ENCODE measurements at regions not wholly inside any gene's neighbourhood (a gene's known extent, or its start where the extent isn't known, plus 50 kb on each side); places are given as distances from the start of the nearest gene placed in this dataset.

- 0% methylated on average over 3 of the region's 3 CpGs for WGBS (ENCODE audit: insufficient coverage, low coverage, missing lambda C conversion rate)
- Histone ChIP-seq H3K9ac (ENCODE audit: insufficient read depth in 1 of 2, low read depth in 2 of 2, low read length in 2 of 2) (no peak overlapping the region), H4K20me1 (replicated peaks; ENCODE audit: control insufficient read depth, insufficient read depth, low read length) (no peaks in the 10 kb centered on the region), H3K79me2 (ENCODE audit: control insufficient read depth, insufficient read depth, low read length) (no peaks in the 10 kb centered on the region), H3K27ac (ENCODE audit: extremely low read depth, low read depth, low read length) (no peak overlapping the region), H2AFZ (ENCODE audit: low read depth, low read length) (no peak overlapping the region), H3K4me1 (replicated peaks in 1 of 2; ENCODE audit: control insufficient read depth in 2 of 2, insufficient read depth in 2 of 2, low read length in 2 of 2) (no peaks in the 10 kb centered on the region), H3K4me2 (ENCODE audit: insufficient read depth, low read length) (no peak overlapping the region), H3K4me3 (no peak overlapping the region), H3K9me3 (replicated peaks; ENCODE audit: control insufficient read depth, insufficient read depth, low read depth, low read length) (no peaks in the 10 kb centered on the region), H3K36me3 (ENCODE audit: control insufficient read depth, insufficient read depth, low read length) (no peaks in the 10 kb centered on the region), H3K9me1 (ENCODE audit: control insufficient read depth, insufficient read depth, low read length) (no peaks in the 10 kb centered on the region), H3K27me3 (ENCODE audit: control insufficient read depth in 2 of 2, insufficient read depth in 2 of 2, low read length in 2 of 2) (no peaks in the 10 kb centered on the region)
- no TSS peak for BruUV-seq (replicated peaks)
- in situ Hi-C loops (cut with MboI), result no loop called here
- ChIA-PET POLR2A (no interaction called here), CTCF (ENCODE audit: low intra/inter-chr PET ratio) (no interaction called here)
- peak; percentile 36; the same call in 1 of the 2 replicates for TF ChIP-seq NFE2 (IDR thresholded peaks at IDR 0.05; ENCODE audit: low read depth)
- no peak for TF ChIP-seq ZFPM2 (CRISPR knock-in tag; IDR thresholded peaks at IDR 0.05)
- TF ChIP-seq KDM4B (IDR thresholded peaks at IDR 0.05; ENCODE audit: borderline replicate concordance in 2 of 2, low read depth in 1 of 2), result no peak
- FAIRE-seq, result no peak
- no peak for ATAC-seq
- intact Hi-C loops (cut with micrococcal nuclease), result no loop called here
- DNase-seq (ENCODE audit: extremely low read depth in 1 of 4, low spot score in 3 of 4), result no peak
Measured at GRCh38 chr12:60078026-60078425, 482.2 kb downstream of the SLC16A7 start.

DNA sequence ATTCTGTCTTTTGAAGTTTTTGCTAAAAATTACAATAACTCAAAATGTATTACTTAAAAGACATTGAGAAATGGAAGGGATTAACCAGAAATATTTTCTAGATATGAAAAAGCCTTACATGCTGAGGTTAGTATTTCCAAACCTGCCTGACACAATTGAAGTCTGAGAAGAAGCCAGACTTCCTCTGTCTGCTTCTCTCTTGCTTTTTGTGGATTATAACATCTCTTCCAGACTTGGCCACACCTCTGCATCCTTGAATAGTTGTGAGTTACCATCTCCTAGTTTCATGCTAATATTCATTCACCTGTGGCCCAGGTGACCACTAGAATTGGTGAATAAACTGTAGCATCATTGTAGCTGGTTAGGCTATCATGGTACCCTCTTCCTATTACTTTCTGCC is 497.6 kb downstream of the SLC16A7 start:
- Histone ChIP-seq H3K9me3 (replicated peaks; ENCODE audit: control insufficient read depth, insufficient read depth, low read depth, low read length) (no peaks in the 10 kb centered on the region), H3K27ac (ENCODE audit: extremely low read depth, low read depth, low read length) (no peak overlapping the region), H3K36me3 (ENCODE audit: control insufficient read depth, insufficient read depth, low read length) (no peaks in the 10 kb centered on the region), H3K9ac (ENCODE audit: insufficient read depth in 1 of 2, low read depth in 2 of 2, low read length in 2 of 2) (no peak overlapping the region), H3K4me1 (replicated peaks in 1 of 2; ENCODE audit: control insufficient read depth in 2 of 2, insufficient read depth in 2 of 2, low read length in 2 of 2) (no peaks in the 10 kb centered on the region), H3K79me2 (ENCODE audit: control insufficient read depth, insufficient read depth, low read length) (no peaks in the 10 kb centered on the region), H4K20me1 (replicated peaks; ENCODE audit: control insufficient read depth, insufficient read depth, low read length) (no peaks in the 10 kb centered on the region), H3K4me3 (no peak overlapping the region), H3K27me3 (ENCODE audit: control insufficient read depth in 2 of 2, insufficient read depth in 2 of 2, low read length in 2 of 2) (no peaks in the 10 kb centered on the region), H2AFZ (ENCODE audit: low read depth, low read length) (no peak overlapping the region), H3K9me1 (ENCODE audit: control insufficient read depth, insufficient read depth, low read length) (no peaks in the 10 kb centered on the region), H3K4me2 (ENCODE audit: insufficient read depth, low read length) (no peak overlapping the region)
- intact Hi-C loops (cut with micrococcal nuclease), result no loop called here
- CTCF ChIA-PET (ENCODE audit: low intra/inter-chr PET ratio), result no interaction called here
- no peak for FAIRE-seq
- no peak for ATAC-seq
- TF ChIP-seq ELF1 (tag; IDR thresholded peaks at IDR 0.05) (no peak), BRD9 (IDR thresholded peaks at IDR 0.05; ENCODE audit: low read depth, partially characterized antibody) (no peak), BDP1 (IDR thresholded peaks at IDR 0.05; ENCODE audit: insufficient read depth, insufficient read length) (no peak)
- in situ Hi-C loops (cut with MboI), result no loop called here
- POLR2A ChIA-PET, result no interaction called here
- no peak for DNase-seq (ENCODE audit: extremely low read depth in 1 of 4, low spot score in 3 of 4)
- BruUV-seq (replicated peaks), result no TSS peak

Data from K562 (cell line).